Heart left ventricle (tissue), 13 donors: ENCODE measurements at regions not wholly inside any gene's neighbourhood (a gene's known extent, or its start where the extent isn't known, plus 50 kb on each side); places are given as distances from the start of the nearest gene placed in this dataset.

Source experiments
- POLR2A ChIP-seq, 2 donors: fragments of 450-650 bp; IDR thresholded peaks; one replicate each; pipeline ENCODE4 v1.6.1; 2017; ENCODE audit warnings: antibody characterized with exemption in 2 of 2, mild to moderate bottlenecking in 2 of 2, moderate library complexity in 2 of 2
- TF ChIP-seq, protein P1 (sequence below), 12 donors: fragments of 200-600 bp; sonication (generic) in 4 of 12; IDR thresholded peaks; one replicate each; pipeline versions ENCODE4 v1.5.0 to v1.8.0; 2018 to 2022; ENCODE audit warnings: antibody characterized with exemption in 12 of 12, mild to moderate bottlenecking in 5 of 12
- donor health status: ischemic (EF 13 %, LVEDD 7.1; RV severe dilation, severe dysfunction).
- donor health status: DM: no; HTN: yes; CAD: no.
- donor health status: DM: no; HTN: no; CAD: no.
- donor health status: ischemic (EF 25% LVEDD 6.9; RV normal size, moderate dysfunction).
- donor health status: ischemic (EF 25% LVEDD 5.7; RV mildly dilated, moderate dysfunction).
- donor health status: ischemic (EF 35%, LVEDD 5.7; RV mildly dilated, moderate dysfunction).
- donor health status: nonischemic (EF 11% LVEDD 7.7; RV severe dilation, severe dysfunction).
- donor health status: DM: yes; HTN: yes; CAD: no.
- donor health status: PGD.
- donor health status: ischemic (EF 29% LVEDD 5.4; RV normal size, mild dysfunction).
- donor health status: nonischemic (EF 23%, LVEDD 6.1; RV moderate dilation, normal function).

DNA sequence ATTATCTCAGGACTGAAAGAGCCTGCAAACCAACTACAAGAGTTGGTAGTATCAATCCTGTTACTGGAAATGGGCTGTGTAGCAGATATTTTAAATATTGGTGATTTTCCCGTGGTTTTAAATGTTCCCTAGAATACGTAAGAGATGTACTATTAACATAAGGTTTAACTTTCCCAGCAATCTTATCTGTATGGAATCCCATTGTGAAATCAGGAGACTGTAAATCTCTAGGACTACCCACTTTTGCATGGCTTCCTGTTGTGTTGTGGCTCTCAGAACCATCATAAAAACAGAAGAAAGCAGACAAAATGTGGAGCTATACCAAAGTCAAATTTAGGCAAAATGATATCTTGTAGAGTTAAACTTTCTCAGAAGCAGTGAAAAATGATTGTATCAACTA is 641.5 kb upstream of the SETBP1 start:
- TF ChIP-seq, protein P1, sequence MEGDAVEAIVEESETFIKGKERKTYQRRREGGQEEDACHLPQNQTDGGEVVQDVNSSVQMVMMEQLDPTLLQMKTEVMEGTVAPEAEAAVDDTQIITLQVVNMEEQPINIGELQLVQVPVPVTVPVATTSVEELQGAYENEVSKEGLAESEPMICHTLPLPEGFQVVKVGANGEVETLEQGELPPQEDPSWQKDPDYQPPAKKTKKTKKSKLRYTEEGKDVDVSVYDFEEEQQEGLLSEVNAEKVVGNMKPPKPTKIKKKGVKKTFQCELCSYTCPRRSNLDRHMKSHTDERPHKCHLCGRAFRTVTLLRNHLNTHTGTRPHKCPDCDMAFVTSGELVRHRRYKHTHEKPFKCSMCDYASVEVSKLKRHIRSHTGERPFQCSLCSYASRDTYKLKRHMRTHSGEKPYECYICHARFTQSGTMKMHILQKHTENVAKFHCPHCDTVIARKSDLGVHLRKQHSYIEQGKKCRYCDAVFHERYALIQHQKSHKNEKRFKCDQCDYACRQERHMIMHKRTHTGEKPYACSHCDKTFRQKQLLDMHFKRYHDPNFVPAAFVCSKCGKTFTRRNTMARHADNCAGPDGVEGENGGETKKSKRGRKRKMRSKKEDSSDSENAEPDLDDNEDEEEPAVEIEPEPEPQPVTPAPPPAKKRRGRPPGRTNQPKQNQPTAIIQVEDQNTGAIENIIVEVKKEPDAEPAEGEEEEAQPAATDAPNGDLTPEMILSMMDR (IDR thresholded peaks at IDR 0.05): no peak
- no peak for TF ChIP-seq POLR2A (IDR thresholded peaks at IDR 0.05)
